Hematopoietic multipotent progenitor cell treated with erythropoietin and hydrocortisone succinate and interleukin-3 and kit ligand, for 15 days (in vitro differentiated cells): ENCODE measurements at regions not wholly inside any gene's neighbourhood (a gene's known extent, or its start where the extent isn't known, plus 50 kb on each side); places are given as distances from the start of the nearest gene placed in this dataset.

ENCODE experiments used
- DNase-seq: peaks from one replicate; pipeline ENCODE4 v3.0.0-alpha.2; 2015; ENCODE audit warnings: low spot score

DNA sequence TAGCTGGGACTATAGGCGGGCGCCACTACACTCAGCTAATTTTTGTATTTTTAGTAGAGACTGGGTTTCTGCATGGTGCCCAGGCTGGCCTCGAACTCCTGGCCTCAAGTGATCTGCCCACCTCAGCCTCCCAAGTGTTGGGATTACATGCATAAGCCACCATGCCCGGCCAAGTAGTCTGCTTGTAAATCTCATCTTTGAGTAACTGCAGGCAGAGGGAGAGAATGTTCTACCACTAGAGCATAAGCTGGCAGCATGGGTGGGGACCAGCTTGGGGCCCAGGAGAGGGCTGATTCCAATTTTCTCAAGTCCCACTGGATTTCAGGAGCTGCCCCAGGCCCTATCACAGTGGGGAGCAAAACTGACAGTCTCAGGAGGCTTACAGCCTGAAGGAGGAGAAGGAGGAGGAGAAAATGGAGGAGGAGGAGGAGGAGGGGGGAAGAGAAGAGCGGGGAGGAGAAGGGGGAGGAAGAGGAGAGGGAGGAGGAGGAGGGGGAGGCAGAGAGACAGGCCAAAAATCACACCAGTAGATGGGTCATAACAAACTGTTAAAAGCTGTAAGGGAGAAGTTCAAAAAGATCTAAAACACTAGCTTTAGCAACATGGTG, 229.1 kb upstream of the IGF1R start:
- no peak for DNase-seq

DNA sequence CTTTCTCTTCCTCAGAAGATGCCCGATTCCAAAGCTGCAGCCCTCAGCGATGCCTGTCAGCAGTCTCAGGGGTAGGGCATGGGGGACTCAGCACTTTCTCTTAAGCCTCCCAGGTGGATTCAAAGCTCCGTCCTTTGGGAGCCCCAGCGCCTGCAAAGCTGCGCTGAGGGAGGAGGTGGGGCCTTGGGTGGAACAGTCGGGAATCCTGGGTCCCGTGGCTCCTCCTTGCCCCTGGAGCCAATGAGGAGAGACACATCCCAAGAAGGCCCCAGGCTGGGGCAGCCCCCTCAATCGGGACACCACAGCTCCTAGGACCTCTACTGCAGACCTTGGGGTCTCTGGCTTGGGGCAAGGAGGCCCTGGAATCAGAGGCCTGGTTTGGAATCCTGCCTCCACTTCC, 227.5 kb upstream of the IGF1R start:
- no peak for DNase-seq

DNA sequence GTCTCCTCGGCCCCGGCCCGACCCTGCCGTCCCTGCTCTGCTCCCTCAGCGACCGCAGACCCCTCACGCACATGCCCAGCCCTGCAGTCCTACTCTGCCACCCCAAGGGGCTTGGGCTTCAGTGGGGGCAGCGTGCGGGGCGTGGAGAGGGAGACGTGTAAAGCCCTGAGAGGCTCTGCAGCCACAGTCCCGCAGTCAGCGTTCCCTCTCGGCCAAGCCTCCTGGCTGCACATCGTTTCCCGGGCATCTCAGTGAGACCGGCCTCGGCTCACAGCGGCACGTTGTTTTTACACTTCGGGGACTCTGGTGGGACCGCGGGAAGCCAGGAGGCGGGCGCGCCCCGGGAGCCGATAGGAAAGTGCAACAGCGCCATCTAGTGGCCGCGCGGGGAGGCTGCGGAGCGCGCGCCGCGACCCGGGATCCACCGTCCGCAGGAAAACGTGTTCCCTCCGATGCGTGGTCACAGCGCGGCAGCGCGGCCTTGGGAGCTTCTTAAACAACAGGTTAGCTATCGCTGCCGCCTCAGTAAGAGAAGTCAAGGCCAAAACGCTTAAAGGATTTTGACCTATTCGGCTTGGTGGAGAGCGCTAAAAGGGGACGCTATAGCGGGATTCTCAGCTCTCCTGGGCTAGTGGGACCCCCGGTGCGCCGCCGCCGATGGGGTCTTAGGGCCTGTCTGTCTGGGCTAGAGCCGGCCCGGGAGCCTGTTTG, 226.8 kb upstream of the IGF1R start:
- peak; percentile 52 for DNase-seq

DNA sequence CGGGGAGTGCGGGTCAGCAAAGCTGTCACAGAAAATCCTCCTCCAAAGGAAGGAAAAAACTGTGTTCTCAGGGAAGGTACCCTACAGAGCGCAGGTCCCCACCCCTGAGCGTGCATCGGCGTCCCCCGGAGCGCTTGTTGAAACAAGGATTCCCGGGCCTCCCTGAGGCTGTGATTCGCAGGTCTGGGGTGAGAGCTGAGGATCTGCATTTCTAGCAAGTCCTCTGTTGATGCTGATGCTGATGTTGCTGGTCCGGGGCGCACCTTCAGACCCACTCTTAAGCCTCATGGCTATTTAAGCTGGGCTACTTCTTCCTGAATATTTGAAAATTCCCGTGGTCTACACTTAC, 226.2 kb upstream of the IGF1R start:
- DNase-seq = no peak

DNA sequence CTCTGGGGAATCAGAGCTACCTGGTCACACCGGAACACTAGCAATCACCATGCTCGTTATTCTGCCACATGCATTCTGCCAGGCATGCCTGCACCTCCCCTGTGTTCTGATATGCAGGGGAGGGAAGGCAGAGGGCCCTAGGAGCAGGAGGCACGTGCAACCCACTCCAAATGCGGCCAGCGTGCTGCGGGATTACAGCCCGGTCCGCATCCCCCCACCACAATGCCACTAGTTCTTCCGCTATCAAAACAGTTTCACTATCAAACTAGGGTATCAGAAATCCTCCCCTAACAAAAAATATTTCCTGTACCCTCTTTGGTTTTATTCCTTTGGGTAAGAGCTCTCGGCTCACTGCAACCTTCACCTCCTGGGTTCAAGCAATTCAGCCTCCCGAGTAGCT, 223.2 kb upstream of the IGF1R start:
- DNase-seq = no peak

DNA sequence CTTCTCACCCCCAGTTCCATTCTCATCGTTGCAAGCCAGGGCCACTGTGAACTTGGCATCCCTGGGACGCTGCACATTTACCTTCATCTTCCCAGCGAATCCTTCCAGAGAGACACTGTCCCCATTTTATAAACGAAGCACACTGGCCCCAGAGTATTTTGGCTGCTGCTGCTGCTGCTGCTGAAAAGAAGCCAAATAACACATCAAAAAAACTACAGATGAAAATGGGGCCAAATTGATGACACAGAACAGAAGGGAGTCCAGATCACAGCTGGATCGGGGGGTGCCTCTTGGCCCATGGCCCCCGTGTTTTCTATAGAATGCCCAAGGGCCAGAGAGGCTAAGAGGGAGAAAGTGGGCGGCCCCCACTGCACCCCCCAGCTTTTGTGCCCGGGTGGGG, 221.0 kb upstream of the IGF1R start:
- DNase-seq = no peak

DNA sequence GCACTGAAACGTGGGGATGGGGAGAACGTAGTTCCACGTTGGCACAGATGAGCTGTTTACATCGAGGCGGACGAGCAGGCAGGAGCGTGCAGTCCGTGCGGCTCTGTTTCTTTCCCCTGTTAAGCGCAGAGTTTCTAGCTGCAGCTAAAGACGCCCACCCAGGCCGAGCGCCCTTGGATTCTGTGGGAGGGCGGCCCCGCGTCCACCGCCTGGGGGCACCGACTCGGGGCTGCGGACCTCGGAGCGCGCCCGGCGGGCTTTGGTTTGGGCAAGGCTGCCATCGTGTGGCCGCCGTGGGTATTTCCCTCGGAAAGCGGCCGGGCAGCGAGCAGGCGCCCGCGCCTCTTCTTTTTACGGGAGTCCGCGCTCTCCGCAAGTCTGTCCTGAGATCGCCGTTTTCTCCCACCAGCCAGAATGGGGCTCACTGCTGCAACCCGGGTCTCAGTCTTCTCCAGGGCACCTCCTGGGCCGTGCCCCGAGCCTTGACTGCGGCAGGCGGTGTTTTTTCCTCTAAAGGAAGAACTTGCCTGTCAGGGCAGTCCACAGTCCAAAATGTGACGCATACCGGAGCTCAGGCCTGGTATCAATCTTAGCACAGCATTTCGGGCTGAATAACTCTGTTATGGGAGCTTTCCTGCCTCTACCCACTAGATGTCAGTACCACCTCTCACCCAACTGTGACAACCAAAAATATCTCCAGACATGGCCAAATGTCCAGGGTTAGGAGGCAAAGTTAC, 219.9 kb upstream of the IGF1R start:
- peak; percentile 30 for DNase-seq

DNA sequence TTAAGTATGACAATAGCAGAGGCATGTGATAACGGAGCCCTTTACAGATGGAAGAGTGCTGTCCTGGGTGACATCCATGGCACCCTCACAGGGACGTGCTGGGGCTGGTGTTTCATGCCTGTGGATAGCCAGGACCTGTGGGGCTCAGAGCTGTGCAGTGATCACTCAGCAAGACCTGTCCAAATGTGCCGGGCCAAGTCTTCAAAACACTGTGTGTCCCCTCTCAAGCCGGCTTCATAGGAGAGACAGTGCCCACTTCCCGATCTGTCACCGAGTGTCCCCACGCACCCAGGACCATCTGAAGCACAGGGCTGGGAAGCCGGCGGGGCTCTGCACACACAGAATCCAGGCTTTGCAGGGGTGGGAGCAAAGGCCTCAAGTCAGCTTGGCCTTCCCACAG, 217.2 kb upstream of the IGF1R start:
- DNase-seq = no peak

DNA sequence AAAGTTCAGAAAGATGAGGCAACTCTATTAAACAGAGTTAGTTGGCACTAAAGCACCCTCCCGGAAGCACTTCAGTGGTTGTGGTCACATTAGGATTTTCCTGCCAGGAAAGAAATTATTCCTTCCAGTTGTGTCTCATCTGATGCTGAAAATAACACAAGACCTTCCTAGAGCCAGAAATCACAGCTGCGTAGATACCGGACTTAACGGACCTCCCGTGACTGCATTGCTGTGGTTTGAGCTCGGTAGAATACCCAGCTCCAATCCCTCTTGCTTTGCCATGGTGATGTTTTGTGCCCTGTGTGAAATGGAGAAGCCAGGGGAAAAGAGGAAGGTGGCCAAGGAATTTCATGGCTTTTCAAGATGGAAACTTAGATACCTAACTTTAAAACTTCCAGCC, 215.0 kb upstream of the IGF1R start:
- no peak for DNase-seq

DNA sequence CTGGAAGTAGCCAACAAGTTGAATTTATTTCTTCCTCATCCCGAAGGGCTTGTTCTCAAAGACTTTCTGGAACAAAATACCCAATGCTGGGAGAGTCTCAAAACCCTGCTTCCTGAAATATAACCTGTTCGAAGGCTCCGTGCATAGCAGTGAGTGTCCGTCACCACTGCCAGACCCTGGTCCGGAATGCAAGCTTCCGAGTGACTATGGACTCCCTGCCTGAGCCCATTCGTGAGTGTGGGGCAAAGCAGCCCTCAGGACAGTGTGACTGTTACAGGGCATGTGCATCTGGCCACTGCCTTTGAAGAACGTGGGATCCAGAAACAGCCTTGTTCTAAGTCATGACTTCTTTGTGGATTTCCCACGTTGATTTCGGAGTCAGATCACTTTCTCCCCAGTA, 214.5 kb upstream of the IGF1R start:
- DNase-seq = no peak

DNA sequence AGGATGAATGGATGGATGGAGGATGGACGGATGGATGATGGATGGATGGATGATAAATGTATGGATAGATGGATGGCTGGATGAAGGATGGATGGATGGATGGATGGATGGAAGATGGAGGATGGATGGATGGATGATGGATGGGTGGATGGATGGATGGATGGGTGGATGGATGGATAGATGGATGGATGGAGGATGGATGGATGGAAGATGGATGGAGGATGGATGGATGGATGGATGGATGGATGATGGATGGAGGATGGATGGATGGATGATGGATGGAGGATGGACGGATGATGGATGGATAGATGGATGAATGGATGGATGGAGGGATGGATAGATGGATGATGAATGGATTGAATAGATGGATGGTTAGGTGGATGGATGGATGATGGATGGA, 210.6 kb upstream of the IGF1R start:
- no peak for DNase-seq

DNA sequence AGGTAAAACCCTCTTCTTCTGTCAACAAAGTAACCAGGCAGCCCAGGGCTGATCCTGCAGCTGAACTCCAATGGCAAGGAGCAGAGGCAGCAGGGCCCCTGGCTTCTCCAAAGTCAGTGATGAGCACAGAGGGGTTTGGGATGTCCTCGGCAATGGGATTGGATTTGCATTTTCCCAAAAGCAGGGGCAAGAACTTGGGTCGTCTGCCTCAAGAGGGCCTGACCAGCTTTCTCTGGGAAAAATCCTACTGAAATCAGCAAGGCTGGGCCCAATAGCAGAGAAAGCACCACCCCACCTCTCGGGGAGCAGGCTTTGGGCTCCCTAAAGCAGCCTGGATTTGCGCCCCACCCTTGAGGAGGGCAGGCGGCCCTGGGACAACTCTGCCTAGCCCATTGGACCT, 210.0 kb upstream of the IGF1R start:
- DNase-seq = no peak

DNA sequence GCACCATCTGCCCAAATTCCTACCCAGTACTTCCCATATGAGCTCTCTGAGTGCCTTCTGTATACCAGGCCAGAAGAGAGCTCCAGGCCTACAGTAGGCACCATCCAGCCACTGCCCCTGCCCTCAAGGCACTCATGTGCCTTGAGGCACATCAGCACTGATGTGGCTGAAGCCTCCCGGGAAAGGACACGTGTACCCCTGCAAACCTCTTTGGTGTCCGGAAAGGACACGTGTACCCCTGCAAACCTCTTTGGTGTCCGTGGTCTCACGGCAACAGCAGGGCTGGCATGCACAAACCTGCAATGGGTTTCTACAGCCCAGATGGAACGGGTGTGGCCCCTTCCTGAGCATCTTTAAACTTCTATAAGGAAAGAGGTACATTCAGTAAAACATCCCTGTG, 209.4 kb upstream of the IGF1R start:
- DNase-seq = no peak

DNA sequence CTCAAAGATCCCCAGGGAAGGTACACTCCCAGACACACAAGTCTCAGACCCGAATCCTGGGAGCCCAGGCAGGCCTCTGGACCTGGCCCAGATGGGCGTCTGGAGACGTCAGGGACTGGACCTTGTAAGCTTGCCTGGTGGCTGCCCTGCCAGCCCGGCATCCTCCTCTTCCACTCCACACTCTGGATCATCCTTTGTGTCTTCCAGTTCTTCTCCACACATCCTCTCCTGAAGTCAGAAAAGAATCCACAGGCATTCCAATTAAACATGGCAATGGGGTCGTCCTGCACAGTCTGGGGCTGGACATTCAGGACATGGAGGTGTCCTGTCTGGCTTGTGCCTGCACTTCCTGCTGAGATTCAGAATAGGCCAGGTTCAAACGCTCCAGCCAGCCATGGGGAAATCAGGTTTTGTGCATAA, 208.8 kb upstream of the IGF1R start:
- no peak for DNase-seq

DNA sequence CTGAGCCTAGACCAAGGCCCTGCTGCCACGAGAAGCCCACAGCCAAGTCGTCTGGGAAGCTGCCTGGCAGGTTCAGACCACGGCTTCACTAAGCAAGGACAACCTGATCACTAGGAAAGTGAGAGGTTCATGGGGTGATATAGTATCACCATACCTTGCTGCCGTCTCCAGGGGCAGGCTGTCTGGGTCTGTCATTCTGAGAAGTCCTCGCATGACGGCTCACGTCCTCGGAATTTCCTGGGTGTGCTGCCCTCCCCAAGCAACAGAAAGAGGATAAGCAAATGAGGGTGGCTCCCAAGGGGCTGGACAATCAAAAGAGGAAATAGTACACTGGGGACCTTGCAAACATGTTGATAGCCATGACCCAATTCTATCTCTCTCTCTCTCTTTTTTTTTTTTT, 207.4 kb upstream of the IGF1R start:
- DNase-seq = no peak

DNA sequence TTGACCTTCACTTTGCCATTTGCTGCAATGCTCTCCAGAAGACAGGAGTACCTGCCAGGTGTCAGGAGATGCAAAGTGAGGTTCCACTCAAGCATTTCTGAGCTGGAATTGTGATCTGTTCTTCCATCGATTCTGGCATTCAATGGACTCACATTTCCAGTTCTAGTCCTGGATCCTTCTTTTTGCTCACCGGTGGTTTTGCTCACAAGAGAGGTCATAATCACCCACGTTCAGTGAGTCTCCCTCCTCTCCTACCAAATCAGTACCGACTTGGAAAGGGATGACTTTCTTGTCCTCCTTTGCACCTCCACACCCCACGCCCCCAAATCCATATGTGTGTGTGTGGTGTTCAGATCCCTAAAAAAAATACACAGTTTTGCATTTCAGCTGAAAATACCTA, 206.7 kb upstream of the IGF1R start:
- DNase-seq = no peak

DNA sequence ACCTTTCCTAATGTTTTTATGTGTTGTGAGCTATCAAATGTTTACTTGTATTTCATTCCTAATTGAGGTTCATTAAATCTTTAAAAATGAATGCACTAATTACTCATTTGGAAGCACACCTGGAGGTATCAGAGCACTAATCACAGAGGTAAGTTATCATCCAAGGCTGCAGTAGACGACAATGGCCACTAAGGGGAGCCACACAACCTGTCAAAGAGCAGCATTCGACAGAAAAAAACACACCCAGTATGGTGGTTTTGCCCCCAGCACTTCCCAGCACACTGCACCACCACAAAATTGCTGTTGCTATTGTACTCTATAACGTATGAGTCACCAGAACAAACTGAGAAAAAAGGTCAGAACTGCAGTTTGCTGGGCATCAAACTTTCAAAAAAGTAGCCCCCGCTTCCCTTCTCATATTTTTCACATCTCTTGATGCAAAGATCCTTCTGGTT, 205.9 kb upstream of the IGF1R start:
- peak; percentile 32 for DNase-seq

DNA sequence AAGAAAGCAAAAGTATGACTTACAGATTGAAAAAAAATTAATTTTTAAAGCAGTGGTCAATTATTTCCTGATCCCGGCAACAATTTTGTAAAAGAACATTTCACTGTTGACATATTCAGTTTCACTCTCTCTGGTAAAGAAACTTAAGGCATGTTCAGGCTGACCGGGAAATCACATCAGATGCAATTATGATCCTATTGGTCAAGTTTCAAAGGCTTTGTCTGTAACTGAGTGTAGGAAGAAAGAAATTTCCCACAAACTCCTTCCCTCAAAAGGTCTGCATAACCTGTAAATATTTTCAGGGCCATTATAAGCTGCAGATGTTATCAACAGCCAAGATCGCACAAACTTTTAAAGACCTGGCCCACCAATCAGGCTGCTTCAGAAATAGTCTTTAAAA, 205.4 kb upstream of the IGF1R start:
- no peak for DNase-seq

DNA sequence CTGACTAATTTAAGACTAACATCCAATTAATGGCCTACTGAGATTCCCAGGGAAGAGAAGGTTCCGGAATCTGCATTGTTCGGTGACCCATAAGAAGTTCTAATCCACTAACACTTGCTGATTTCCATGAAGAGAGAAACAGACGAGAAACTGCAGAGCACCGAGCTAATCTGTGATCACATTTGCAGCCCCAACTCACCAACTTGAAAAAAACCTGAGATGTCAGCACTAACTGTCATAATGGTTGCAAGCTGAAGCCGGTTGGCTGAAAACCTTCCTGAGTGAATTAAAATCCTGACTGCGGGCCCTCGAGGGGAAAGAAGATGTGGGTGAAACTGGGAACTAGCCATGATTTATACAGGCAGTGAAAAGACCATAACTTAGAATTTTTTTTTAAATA, 204.8 kb upstream of the IGF1R start:
- no peak for DNase-seq

DNA sequence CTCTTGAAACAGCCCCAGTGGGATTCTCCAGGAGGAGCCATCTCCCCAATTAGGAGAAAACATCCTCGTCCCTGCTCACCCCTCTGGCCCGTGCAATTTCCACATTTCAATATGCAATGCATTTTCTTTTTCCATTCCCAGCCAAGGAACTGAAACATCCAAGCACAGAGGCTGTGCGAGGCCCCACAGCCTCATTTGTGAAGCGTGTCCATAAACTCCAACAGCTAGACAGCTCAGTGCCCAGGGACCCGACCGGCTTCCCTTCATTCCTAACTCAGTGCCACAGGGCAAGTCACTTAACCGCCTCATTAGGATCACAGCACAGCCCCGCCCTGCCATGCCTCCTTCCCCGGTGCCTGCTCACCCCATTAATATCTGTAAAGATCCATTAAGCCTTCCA, 204.2 kb upstream of the IGF1R start:
- no peak for DNase-seq

DNA sequence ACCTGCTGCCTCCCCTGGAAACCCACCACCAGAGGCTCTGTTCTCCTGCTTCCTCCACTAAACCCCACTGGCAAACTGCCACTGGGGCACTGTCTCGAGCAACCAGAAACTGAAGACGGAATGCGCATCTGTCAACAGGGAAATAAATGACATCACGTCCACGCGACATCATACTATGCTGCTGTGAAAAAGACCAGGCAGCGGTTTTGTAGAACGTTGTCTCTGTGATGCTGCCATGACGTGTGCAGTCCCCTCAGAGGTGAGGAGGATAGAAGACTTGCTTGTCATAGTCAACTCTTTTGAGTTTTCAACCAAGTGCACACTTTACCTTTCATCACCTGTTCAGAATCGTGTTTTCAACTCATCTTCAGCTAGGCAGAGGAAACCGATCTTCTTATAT, 203.0 kb upstream of the IGF1R start:
- no peak for DNase-seq

DNA sequence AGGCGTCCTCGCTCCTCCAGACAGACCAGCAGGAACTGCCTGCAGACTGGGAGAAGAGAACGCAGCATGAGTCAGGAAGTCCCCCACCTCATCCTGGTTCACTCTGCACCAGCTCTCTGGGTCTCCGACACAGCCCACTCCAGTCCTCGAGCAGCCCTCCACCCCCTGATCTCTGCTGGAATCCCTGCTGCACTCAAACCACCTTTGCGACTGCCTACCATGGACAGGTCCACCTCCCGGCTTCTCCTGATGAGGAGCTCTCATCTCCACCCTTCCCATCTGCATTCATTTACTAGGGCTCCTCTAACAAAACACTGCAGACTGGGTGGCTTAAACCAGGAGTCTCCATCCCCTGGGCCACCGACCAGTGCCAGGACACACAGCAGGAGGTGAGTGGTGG, 202.3 kb upstream of the IGF1R start:
- no peak for DNase-seq

DNA sequence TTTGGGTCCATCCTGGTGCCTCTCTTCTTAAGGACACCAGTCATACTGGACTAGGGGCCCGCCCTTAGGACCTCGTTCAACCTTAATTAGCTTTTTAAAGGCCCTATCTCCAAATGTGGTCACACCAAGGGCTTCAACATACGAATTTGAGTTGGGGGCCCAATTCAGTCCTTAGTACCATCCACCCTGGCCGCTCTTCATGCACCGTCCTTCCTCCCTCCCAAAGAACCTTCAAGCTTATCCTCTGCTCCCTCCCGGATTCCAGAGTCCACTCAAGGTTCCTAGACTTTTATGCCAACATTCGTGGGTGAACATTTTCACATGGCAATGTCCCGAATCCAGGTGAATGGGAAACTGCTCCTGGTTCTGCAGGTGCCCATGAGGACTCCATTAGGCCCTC, 201.3 kb upstream of the IGF1R start:
- DNase-seq = no peak

DNA sequence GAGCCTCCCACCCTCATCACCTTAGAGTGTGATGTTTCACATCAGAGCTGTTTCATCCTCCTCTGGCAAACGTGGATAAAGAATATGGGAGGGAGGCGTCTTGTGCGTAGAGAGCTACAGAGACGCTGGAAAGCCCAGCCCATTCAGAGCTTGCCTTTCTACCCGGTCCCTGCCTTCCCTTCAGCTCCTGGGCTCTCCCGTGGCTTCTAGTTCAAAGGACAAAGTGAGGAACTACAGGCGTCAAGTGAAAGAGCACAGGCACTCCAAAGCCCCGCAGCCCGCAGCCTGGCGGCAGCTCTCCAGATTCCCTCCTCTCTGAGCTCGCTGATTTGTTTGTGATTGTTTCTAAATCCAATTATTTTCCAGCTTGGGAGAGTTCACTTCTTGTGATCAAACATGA, 197.1 kb upstream of the IGF1R start:
- no peak for DNase-seq
